ENCODE measurements at regions not wholly inside any gene's neighbourhood (a gene's known extent, or its start where the extent isn't known, plus 50 kb on each side); places are given as distances from the start of the nearest gene placed in this dataset.
A peak's percentile ranks its signal among the peaks of the same experiment; 100 is the strongest.

DNA sequence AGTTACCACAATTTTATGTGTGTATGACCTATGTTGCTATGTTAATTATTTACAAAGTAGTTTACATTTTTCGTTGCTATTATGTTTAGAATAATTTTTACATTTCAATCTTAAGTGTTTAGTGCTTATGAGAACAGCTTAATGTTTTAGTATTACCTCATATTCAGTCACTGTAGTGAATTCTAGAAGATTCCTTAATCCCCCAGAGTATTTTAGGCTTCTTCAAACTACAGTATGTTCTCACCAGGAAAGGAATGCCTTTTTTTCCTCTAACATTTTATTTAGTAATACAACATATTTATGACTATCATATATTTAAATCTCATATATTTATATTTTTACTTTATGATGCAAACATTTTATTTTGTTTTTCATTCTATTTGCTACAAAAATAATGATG, 612.1 kb upstream of the KLHL1 start:
- no peaks in the 10 kb centered on the region; a peak in 1 of 4 replicates for H3K4me1 ChIP-seq (ENCODE audit: control insufficient read depth in 1 of 2, insufficient read depth in 2 of 2, low read depth in 1 of 2, low read length in 1 of 2)

DNA sequence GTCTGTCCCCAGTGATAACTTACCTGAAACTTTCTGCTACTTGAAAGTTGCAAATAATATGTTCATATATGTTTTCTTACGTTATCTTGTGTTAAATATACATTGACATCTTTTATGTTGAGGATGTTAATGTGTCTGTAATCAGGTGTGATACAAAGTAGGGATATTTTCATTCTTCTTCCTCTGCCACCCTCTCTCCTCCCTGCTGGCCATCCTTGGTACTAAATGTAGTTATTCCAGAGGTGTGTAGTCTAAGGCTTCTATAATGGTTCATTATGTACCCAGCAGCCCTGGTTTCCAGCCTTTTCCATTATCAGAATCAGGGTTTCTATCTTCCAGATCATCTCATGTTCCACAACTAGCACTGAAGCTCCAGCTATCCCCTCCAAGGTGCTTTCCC, 606.7 kb upstream of the KLHL1 start:
- Histone ChIP-seq H3K9ac (no peak overlapping the region), H3K9me3 (no peaks in the 10 kb centered on the region), H4K20me1 (ENCODE audit: insufficient read depth) (no peaks in the 10 kb centered on the region), H3K4me3 (ENCODE audit: low read depth in 2 of 2, low read length in 1 of 2) (no peak overlapping the region), H3K27me3 (ENCODE audit: insufficient read depth) (no peaks in the 10 kb centered on the region), H3F3A (replicated peaks; ENCODE audit: insufficient read depth) (no peaks in the 10 kb centered on the region), H3K9me2 (no peaks in the 10 kb centered on the region), H3K36me3 (replicated peaks in 1 of 2; ENCODE audit: control insufficient read depth in 1 of 2, insufficient read depth in 2 of 2, low read length in 1 of 2) (no peaks in the 10 kb centered on the region), H2AFZ (ENCODE audit: low read depth) (no peak overlapping the region; the same call in 1 of the 2 replicates), H3K79me2 (ENCODE audit: insufficient read depth) (no peaks in the 10 kb centered on the region), H3K27ac (ENCODE audit: low read depth in 2 of 2, low read length in 1 of 2) (no peak overlapping the region), H3K4me1 (ENCODE audit: control insufficient read depth in 1 of 2, insufficient read depth in 2 of 2, low read depth in 1 of 2, low read length in 1 of 2) (no peaks in the 10 kb centered on the region), H3K4me2 (no peak overlapping the region)
- 63% methylated on average over 1 of the region's 1 CpG for WGBS (ENCODE audit: low lambda C conversion rate)
- TF ChIP-seq, protein P1, sequence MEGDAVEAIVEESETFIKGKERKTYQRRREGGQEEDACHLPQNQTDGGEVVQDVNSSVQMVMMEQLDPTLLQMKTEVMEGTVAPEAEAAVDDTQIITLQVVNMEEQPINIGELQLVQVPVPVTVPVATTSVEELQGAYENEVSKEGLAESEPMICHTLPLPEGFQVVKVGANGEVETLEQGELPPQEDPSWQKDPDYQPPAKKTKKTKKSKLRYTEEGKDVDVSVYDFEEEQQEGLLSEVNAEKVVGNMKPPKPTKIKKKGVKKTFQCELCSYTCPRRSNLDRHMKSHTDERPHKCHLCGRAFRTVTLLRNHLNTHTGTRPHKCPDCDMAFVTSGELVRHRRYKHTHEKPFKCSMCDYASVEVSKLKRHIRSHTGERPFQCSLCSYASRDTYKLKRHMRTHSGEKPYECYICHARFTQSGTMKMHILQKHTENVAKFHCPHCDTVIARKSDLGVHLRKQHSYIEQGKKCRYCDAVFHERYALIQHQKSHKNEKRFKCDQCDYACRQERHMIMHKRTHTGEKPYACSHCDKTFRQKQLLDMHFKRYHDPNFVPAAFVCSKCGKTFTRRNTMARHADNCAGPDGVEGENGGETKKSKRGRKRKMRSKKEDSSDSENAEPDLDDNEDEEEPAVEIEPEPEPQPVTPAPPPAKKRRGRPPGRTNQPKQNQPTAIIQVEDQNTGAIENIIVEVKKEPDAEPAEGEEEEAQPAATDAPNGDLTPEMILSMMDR (IDR thresholded peaks at IDR 0.05) = peak; percentile 19; the same call in 1 of the 2 replicates
- TF ChIP-seq FOXM1 (IDR thresholded peaks at IDR 0.05; ENCODE audit: low read depth) (no peak), RXRA (IDR thresholded peaks at IDR 0.05; ENCODE audit: borderline replicate concordance, low read depth) (no peak), TAF1 (IDR thresholded peaks at IDR 0.05; ENCODE audit: borderline replicate concordance, low read depth, low read length) (no peak), JUND (IDR thresholded peaks at IDR 0.05) (no peak)
- TF ChIP-seq, protein P2, sequence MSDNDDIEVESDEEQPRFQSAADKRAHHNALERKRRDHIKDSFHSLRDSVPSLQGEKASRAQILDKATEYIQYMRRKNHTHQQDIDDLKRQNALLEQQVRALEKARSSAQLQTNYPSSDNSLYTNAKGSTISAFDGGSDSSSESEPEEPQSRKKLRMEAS (IDR thresholded peaks at IDR 0.05; ENCODE audit: low read depth) = no peak
- ChIA-PET POLR2A (no interaction called here), CTCF (interaction anchor here (1.4 kb wide), 1 partner anchor 92 kb away, joined by 3 read pairs; no protein-coding TSS in a partner anchor)
- no peak for DNase-seq

More for the DNA sequence above, 612.1 kb upstream of the KLHL1 start:
- no peak for DNase-seq
- Histone ChIP-seq H3K9ac (no peak overlapping the region), H2AFZ (ENCODE audit: low read depth) (no peak overlapping the region), H4K20me1 (ENCODE audit: insufficient read depth) (no peaks in the 10 kb centered on the region), H3F3A (replicated peaks; ENCODE audit: insufficient read depth) (no peaks in the 10 kb centered on the region), H3K36me3 (replicated peaks in 1 of 2; ENCODE audit: control insufficient read depth in 1 of 2, insufficient read depth in 2 of 2, low read length in 1 of 2) (no peaks in the 10 kb centered on the region), H3K79me2 (ENCODE audit: insufficient read depth) (no peaks in the 10 kb centered on the region), H3K27ac (ENCODE audit: low read depth in 2 of 2, low read length in 1 of 2) (no peak overlapping the region), H3K4me3 (ENCODE audit: low read depth in 2 of 2, low read length in 1 of 2) (no peak overlapping the region), H3K9me3 (no peaks in the 10 kb centered on the region), H3K9me2 (no peaks in the 10 kb centered on the region), H3K27me3 (ENCODE audit: insufficient read depth) (no peaks in the 10 kb centered on the region), H3K4me2 (no peak overlapping the region)
- 22% methylated on average over 1 of the region's 1 CpG for WGBS (ENCODE audit: low lambda C conversion rate)
- ChIA-PET CTCF (no interaction called here), POLR2A (no interaction called here)
- TF ChIP-seq RAD21 (IDR thresholded peaks at IDR 0.05; ENCODE audit: low read length) (no peak), TEAD4 (IDR thresholded peaks at IDR 0.05; ENCODE audit: borderline replicate concordance, insufficient read depth) (no peak), EP300 (IDR thresholded peaks at IDR 0.05; ENCODE audit: borderline replicate concordance in 1 of 2, low read depth in 1 of 2, low read length in 1 of 2) (no peak), POLR2AphosphoS5 (IDR thresholded peaks at IDR 0.05; ENCODE audit: low read depth, low read length) (no peak), EZH2phosphoT487 (IDR thresholded peaks at IDR 0.05; ENCODE audit: borderline replicate concordance, low read depth) (no peak)
- TF ChIP-seq, protein P2 (IDR thresholded peaks at IDR 0.05; ENCODE audit: low read depth) = no peak
- TF ChIP-seq, protein P3, sequence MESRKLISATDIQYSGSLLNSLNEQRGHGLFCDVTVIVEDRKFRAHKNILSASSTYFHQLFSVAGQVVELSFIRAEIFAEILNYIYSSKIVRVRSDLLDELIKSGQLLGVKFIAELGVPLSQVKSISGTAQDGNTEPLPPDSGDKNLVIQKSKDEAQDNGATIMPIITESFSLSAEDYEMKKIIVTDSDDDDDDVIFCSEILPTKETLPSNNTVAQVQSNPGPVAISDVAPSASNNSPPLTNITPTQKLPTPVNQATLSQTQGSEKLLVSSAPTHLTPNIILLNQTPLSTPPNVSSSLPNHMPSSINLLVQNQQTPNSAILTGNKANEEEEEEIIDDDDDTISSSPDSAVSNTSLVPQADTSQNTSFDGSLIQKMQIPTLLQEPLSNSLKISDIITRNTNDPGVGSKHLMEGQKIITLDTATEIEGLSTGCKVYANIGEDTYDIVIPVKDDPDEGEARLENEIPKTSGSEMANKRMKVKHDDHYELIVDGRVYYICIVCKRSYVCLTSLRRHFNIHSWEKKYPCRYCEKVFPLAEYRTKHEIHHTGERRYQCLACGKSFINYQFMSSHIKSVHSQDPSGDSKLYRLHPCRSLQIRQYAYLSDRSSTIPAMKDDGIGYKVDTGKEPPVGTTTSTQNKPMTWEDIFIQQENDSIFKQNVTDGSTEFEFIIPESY (IDR thresholded peaks at IDR 0.05; ENCODE audit: borderline replicate concordance, low read depth) = no peak
